ENCODE measurements at regions not wholly inside any gene's neighbourhood (a gene's known extent, or its start where the extent isn't known, plus 50 kb on each side); places are given as distances from the start of the nearest gene placed in this dataset.
A peak's percentile ranks its signal among the peaks of the same experiment; 100 is the strongest.

GRCh38 chr16:86751076-86752030 is 173.0 kb downstream of the FOXL1 start:
- no peak for DNase-seq

- DNase-seq, result no peak
Measured at GRCh38 chr16:86752582-86753175, 174.3 kb downstream of the FOXL1 start.

- DNase-seq, result no peak
Measured at GRCh38 chr16:86753399-86753798, 175.1 kb downstream of the FOXL1 start.

- DNase-seq, result no peak
Measured at GRCh38 chr16:86755571-86756006, 177.2 kb downstream of the FOXL1 start.

- no peak for DNase-seq
Measured at GRCh38 chr16:86756882-86757703, 178.7 kb downstream of the FOXL1 start.

DNA sequence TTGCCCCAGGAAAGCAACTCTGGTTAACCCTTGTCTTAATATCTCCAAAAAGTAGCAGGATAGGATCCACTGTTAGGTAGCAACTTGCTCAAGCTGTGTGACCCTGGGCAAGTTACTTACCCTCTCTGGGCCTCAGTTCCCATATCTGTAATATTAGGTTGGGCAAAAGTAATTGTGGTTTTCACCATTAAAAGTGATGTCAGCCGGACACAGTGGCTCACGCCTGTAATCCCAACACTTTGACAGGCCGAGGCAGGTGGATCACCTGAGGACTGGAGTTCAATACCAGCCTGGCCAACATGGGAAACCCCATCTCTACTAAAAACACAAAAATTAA is 179.3 kb downstream of the FOXL1 start:
- DNase-seq, result no peak

GRCh38 chr16:86758932-86759331 is 180.6 kb downstream of the FOXL1 start:
- DNase-seq, result peak; percentile 66

GRCh38 chr16:86761111-86762031 is 183.0 kb downstream of the FOXL1 start:
- peak; percentile 63 for DNase-seq

DNA sequence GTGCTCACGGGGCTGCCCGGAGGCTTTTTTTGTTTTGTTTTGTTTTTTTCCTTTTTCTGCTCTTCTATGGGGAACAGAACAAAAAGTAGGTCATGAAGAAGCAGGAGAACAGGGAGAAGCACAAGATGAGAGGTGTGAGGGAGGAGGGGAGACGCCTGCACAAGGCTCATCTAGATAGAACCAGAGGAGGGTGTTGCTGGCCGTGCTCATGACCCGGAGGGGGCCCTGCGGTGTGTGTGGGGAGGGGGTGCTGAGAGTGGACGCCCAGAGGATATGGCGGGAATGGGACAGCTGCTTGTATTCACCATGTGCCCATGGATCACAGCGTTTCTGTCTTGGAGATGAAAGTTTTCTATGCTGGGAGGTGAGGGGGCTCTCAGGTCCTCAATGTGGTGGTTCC is 183.7 kb downstream of the FOXL1 start:
- DNase-seq, result no peak

DNA sequence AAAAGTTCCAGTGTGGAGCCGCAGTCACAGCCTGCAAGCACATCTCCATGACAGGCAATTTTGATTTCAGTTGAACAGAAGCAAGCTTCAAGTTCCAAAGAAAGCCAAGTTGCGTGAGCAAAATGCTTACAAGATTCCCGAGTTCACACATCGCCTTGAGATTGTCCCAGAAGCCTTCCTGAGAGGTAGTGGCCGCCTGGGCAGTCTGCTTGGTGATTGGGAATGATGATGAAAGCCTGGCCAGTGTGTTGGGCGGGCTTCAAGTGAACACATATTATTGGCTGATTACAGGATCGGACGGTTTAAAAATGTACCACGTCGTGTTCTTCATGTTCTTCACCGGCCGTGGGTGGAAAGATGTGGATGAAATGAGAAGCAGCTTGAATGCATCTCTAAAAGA is 185.5 kb downstream of the FOXL1 start:
- no peak for DNase-seq

GRCh38 chr16:86764551-86764950 is 186.2 kb downstream of the FOXL1 start:
- DNase-seq, result no peak

DNA sequence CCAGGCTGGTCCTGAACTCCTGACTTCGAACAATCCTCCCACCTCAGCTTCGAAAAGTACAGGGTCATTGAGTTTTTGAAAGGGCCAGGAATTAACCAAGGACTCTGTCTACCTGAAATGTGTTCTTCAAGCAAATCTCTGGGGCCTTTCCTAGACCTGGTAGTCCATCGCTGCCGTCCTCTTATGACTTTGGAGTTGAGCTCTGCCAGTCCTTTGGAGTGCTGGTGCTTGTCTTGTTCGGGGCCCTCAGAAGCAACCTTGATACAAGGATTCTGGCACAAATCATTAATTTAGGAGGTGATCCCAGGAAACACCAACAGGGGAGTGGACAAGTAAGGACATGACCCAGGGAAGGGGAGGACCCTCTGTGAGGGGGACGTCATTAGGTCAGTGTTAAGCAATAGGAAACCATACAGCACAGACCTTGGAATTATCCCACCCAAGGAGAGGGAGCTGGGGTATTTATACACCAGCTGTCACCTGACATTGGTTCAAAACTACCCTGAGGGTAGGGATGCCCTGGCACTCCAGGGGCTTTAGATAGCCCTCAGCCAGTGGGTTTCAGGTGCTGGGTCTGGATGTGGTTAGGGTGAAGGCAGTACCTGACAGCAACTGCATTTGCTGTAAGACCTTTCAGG is 187.2 kb downstream of the FOXL1 start:
- no peak for DNase-seq

- DNase-seq, result no peak
Measured at GRCh38 chr16:86766700-86767099, 188.4 kb downstream of the FOXL1 start.

DNA sequence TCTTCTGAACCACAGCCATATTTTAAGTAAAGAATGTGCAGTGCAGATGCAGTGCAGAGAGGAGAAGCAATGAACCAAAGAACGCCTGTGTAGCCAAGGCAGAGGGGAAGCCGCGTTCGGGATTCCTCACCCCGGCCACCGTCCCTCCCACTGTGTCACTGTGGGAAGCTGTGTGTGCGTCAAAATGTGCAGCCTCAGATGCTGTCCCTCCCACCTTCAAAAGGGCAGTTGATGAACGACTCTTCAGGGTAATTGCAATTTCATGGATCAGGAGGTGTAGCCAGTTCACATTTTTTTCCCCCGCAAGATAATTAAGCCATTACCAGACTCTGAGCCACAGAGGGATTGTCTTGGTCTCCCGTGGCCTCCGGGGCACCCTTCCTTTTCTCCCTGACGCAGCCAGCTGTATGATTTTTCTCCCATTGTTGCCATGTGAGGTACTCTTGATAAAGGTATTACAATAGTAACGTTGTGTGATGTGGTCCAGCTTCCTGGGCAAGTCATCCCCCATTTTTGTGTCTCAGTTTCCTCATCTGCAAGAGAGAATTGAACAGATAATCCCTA is 190.0 kb downstream of the FOXL1 start:
- DNase-seq, result no peak

DNA sequence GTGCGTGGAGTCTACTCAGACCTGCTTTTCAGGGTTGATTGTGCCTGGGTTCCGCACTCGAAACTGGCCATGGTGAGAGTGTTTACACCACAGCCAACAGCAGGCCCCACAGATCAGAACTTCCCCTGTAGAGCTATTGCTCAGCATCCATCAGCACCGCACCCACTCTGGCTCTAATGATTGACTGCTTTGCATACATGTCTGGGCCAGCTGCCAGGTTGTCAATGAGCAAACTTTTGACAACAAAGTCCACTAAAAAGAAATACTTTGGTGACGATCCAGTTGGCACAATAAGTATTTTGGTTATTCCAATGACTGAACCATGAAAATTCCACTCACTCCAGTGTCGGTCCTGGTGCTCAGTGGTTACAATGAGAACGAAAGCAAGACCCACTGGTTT is 190.7 kb downstream of the FOXL1 start:
- no peak for DNase-seq

DNA sequence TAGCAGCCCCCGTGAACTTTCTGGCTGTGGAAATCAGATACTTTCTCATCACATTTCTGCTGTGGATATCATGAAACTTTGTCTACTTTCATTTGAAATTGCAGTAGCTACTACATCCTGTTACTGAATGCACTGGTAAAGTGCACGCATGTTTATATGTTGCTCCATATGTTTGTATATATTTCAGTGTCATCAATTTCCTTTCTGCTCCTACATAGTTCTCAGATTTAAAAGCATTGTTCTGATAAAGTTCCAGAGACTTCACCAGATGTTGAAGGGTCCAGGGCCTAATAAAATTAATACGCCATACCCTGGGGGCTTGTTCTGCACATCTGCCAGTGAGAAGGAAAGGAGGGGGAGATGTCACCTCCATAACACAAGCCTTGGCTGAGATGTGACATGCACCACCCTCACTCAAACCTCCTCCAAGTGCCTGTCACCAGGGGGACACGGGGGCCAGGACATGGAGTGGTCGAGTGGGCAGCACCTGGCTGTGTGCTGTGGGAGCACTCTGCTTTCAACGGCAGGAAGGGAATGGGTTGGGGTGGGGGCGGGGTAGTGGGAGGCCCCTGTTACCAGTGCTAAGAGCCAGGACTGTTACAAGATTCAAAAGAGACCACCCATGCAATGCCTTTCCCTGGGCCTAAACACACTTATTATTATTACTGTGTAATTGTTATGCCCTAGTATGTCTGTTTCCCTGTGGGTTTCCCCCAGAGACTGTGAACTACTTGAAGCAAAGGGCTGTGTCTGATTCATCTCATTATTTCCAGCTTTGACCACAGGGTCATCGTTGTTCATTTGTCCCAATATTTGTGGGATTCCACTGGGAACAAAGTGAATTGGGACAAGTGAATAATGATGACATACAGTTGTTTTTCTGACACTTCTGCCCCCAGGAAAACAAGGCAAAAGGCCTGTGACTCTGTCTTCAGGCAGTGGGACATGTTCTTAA is 193.4 kb downstream of the FOXL1 start:
- DNase-seq, result no peak

DNA sequence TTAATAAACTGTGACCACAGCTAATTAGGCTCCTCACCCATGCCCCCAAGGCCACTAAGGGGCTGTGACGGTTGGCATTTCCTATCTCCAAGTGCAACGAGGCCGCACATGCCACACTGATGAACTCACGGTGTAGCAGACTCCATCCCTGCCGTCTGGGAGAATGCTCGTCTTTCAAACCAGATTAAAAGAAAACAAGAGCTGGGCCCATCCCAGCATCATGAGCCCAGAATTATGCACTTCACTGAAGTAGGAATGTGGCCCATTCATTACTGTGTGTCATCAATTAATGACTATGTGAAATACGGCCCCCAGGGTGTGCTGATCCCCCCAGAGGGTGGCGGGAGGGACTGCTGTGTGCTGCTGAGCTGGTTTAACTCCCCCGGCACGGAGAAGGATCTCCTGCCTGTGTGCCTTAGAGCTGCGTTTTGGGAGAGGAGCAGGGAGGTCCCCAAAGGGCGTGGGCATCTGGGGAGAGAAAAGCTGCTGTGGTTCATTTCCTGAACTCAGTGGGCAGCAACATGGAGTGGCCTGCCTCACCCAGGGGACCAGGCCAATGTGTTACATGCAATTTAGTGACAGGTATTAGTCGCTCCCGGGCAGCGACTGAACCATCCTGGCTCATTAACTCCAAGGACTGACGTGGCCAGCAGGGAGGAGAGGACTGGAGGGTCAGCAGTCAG is 194.5 kb downstream of the FOXL1 start:
- DNase-seq, result no peak

DNA sequence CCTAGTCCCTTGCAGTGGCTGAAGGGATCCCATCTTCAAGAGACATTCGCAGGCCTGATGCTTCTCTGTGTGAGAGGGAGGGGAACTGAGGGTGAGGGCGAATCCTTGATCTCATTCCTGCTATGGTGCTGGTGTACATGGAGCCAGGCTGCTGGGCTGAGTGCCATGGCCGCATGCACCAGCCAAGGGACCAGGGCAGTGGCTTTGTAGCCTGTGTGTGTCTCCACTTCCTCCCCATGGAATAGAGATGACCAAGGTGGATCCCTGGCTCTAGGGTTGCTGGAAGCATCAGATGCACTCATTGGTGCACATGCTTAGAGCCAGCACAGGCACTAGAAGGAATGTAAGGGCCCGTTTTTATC is 195.0 kb downstream of the FOXL1 start:
- no peak for DNase-seq

DNA sequence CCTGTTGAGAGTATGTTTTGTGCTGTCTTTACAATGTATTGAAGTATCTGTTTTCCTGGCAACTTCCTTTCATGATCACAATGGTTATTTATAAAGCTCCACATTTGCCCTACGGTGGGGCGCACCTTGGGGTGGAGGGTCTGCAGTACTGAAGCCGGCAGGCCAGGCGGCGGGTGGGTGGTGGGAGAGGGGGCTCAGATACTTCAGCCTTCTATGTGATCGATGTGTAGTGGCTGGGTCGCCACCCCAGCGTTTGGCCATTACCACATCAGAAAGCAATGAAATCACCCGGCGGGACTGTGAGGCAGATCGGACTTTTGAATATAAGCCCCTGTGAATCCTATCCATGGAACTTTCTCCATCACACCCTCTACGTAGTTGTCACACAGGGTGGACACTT is 196.6 kb downstream of the FOXL1 start:
- DNase-seq, result no peak

GRCh38 chr16:86775511-86775921 is 197.2 kb downstream of the FOXL1 start:
- peak; percentile 40 for DNase-seq

Measured in NCI-H82 (cell line).